K562 (cell line): ENCODE measurements at regions not wholly inside any gene's neighbourhood (a gene's known extent, or its start where the extent isn't known, plus 50 kb on each side); places are given as distances from the start of the nearest gene placed in this dataset.

Source experiments
- ATAC-seq: fragments of 200-7000 bp; cut with Tn5 transposase; 3 replicates; pipeline ENCODE4 v1.9.1; 2020; ENCODE audit warnings: moderate library complexity
- BruUV-seq: library from RNA; stranded (reverse); fragments of 400-500 nt; replicated peaks from 2 replicates; lab custom pipeline; 2021; lab: Mats Ljungman, UMichigan
- CTCF ChIA-PET: fragments of 300-600 bp; formaldehyde crosslinking; extraction: SDS; loops from one replicate; lab custom pipeline; 2021; ENCODE audit warnings: low intra/inter-chr PET ratio; lab: Yijun Ruan, JAX
- POLR2A ChIA-PET: fragments of 300-600, 350-650 bp; sonication (Branson Sonifier 250); formaldehyde crosslinking; extraction: SDS; loops from one replicate; lab custom pipeline; 2021; ENCODE audit warnings: antibody characterized with exemption, inconsistent platforms; lab: Yijun Ruan, JAX
- DNase-seq, 4 experiments: peaks; one replicate each; pipeline versions ENCODE4 v3.0.0 to v3.0.0-alpha.2; 2011 to 2018; ENCODE audit warnings: low spot score in 3 of 4, mixed read lengths in 3 of 4; ENCODE audit errors: extremely low read depth in 1 of 4
- FAIRE-seq: peaks from 2 replicates; lab custom pipeline; 2011; peaks lifted over from hg19 to GRCh38; lab: Jason Lieb, UNC
- H2AFZ ChIP-seq: 2 replicates; pipeline ENCODE4 v1.6.0; 2011; ENCODE audit warnings: low read depth, low read length, control low read depth, inconsistent platforms
- H3K27ac ChIP-seq: fragments of 200-600 bp; 3 replicates; pipeline ENCODE4 v1.8.0; 2011; ENCODE audit warnings: low read depth, mild to moderate bottlenecking, control low read depth, inconsistent platforms, low read length, moderate library complexity, mixed read lengths; ENCODE audit errors: extremely low read depth
- H3K27me3 ChIP-seq, 2 experiments: fragments of 300-600 bp in 1 of 2; 2 replicates in 1 of 2; 3 replicates in 1 of 2; pipeline versions ENCODE4 v1.6.0 to v1.8.0; 2011; ENCODE audit warnings: inconsistent platforms in 2 of 2, low read length in 2 of 2, mild to moderate bottlenecking in 1 of 2, mixed read lengths in 1 of 2, moderate library complexity in 1 of 2; ENCODE audit not compliant: control insufficient read depth in 2 of 2, insufficient read depth in 2 of 2
- H3K36me3 ChIP-seq: fragments of 300-600 bp; 3 replicates; pipeline ENCODE4 v1.8.0; 2011; ENCODE audit warnings: mild to moderate bottlenecking, low read length, inconsistent platforms; ENCODE audit not compliant: control insufficient read depth, insufficient read depth
- H3K4me1 ChIP-seq, 2 experiments: fragments of 200-600 bp in 1 of 2; replicated peaks in 1 of 2; 2 replicates in 1 of 2; 3 replicates in 1 of 2; pipeline versions ENCODE4 v1.5.1 to v1.8.0; 2011; ENCODE audit warnings: inconsistent platforms in 2 of 2, low read length in 2 of 2, mild to moderate bottlenecking in 1 of 2, mixed read lengths in 1 of 2, moderate library complexity in 1 of 2; ENCODE audit not compliant: control insufficient read depth in 2 of 2, insufficient read depth in 2 of 2
- H3K4me2 ChIP-seq: 2 replicates; pipeline ENCODE4 v1.6.1; 2011; ENCODE audit warnings: low read length, control low read depth, inconsistent platforms, mixed read lengths; ENCODE audit not compliant: insufficient read depth
- H3K4me3 ChIP-seq: fragments of 200-600 bp; sonication (generic), shearing (Covaris generic); 2 replicates; pipeline ENCODE4 v1.5.1; 2016; ENCODE audit warnings: control low read depth, inconsistent platforms
- H3K79me2 ChIP-seq: fragments of 200-600 bp; 3 replicates; pipeline ENCODE4 v1.8.0; 2011; ENCODE audit warnings: low read length, inconsistent platforms; ENCODE audit not compliant: control insufficient read depth, insufficient read depth
- H3K9ac ChIP-seq, 2 experiments: 2 replicates each; pipeline versions ENCODE4 v1.6.0 to v1.6.1; 2011; ENCODE audit warnings: low read depth in 2 of 2, low read length in 2 of 2, control low read depth in 1 of 2, inconsistent platforms in 1 of 2, mild to moderate bottlenecking in 1 of 2, mixed read lengths in 1 of 2; ENCODE audit not compliant: insufficient read depth in 1 of 2
- H3K9me1 ChIP-seq: one replicate; pipeline ENCODE4 v1.6.0; 2011; ENCODE audit warnings: inconsistent platforms, mild to moderate bottlenecking, low read length, moderate library complexity; ENCODE audit not compliant: control insufficient read depth, insufficient read depth
- H3K9me3 ChIP-seq: replicated peaks from 2 replicates; pipeline ENCODE4 v1.5.1; 2011; ENCODE audit warnings: low read depth, low read length, inconsistent platforms; ENCODE audit not compliant: control insufficient read depth, insufficient read depth
- H4K20me1 ChIP-seq: replicated peaks from 2 replicates; pipeline ENCODE4 v1.6.1; 2011; ENCODE audit warnings: low read length, inconsistent platforms, mixed read lengths; ENCODE audit not compliant: control insufficient read depth, insufficient read depth
- CEBPG ChIP-seq, 3 experiments: fragments of 200-800 bp in 1 of 3; sonication (Bioruptor generic) in 1 of 3; sonication (generic) in 1 of 3; formaldehyde crosslinking in 1 of 3; IDR thresholded peaks in 2 of 3; conservative IDR thresholded peaks in 1 of 3; 2 replicates each; pipeline versions ENCODE4 v1.6.1 to v1.8.0; 2016 to 2022; ENCODE audit warnings: missing compliant biosample characterization in 2 of 3, missing genetic modification characterization in 2 of 3, mild to moderate bottlenecking in 1 of 3, missing genetic modification reagents in 1 of 3
- FOXM1 ChIP-seq, 2 experiments: fragments of 450-650 bp in 1 of 2; sonication (generic) in 1 of 2; formaldehyde crosslinking in 1 of 2; IDR thresholded peaks; 2 replicates each; pipeline versions ENCODE4 v1.6.1 to v1.9.0; 2017 to 2022; ENCODE audit warnings: low read depth in 2 of 2, mild to moderate bottlenecking in 2 of 2, missing genetic modification reagents in 1 of 2, moderate library complexity in 1 of 2
- ZNF3 ChIP-seq: fragments of 250-450 bp; sonication (Bioruptor Pico); IDR thresholded peaks from 2 replicates; pipeline ENCODE4 v1.5.0; 2021; ENCODE audit warnings: mild to moderate bottlenecking, moderate library complexity
- WGBS: fragments of 100-300 bp; shearing (Covaris generic); methylation state at CpG from one replicate; pipeline ENCODE4 v1.1.6; 2016; ENCODE audit warnings: low coverage, mixed read lengths; ENCODE audit not compliant: insufficient coverage; ENCODE audit errors: missing lambda C conversion rate; 5-methylcytosine and 5-hydroxymethylcytosine counted together
- in situ Hi-C: fragments of 300-500 bp; cut with MboI; formaldehyde crosslinking; loops from 4 replicates; pipeline ENCODE4 v1.15.0; 2018; ENCODE audit warnings: inconsistent platforms, mixed read lengths
- intact Hi-C: fragments of 100-400 bp; cut with micrococcal nuclease; formaldehyde crosslinking; loops from 2 replicates; pipeline ENCODE4 v1.14.2; 2022

GRCh38 chr12:46572644-46573346, 200.2 kb upstream of the SLC38A2 start (continued):
- no peak for TF ChIP-seq ZNF3 (CRISPR knock-in tag)

GRCh38 chr12:46571608-46572007, 199.0 kb upstream of the SLC38A2 start:
- 28% methylated on average over 3 of the region's 3 CpGs for WGBS
- no peaks in the 10 kb centered on the region for H3K36me3 ChIP-seq
- H3K4me2 ChIP-seq = no peak overlapping the region
- H3K9ac ChIP-seq = no peak overlapping the region
- H3K4me3 ChIP-seq = no peak overlapping the region
- ChIA-PET POLR2A (no interaction called here), CTCF (no interaction called here)
- TF ChIP-seq FOXM1 (IDR thresholded peaks at IDR 0.05; ENCODE audit: low read depth) (no peak), FOXM1 (CRISPR knock-in tag; IDR thresholded peaks at IDR 0.05; ENCODE audit: low read depth) (no peak), CEBPG (CRISPR knock-in tag; IDR thresholded peaks at IDR 0.05) (no peak), CEBPG (tag; conservative IDR thresholded peaks at IDR 0.05 in 1 of 2, IDR thresholded peaks at IDR 0.05 in 1 of 2) (peak in 1 of 2 experiments; percentile 28; a peak in 1 of 4 replicates)
- peaks cover 4 to 10% of the 10 kb centered on the region in 2 experiments; a peak in 4 of 5 replicates for H3K4me1 ChIP-seq
- no peak for DNase-seq
- H3K27ac ChIP-seq = no peak overlapping the region
- H3K9me3 ChIP-seq = peaks cover 5% of the 10 kb centered on the region; the same call in 1 of the 2 replicates
- peak; percentile 55 for FAIRE-seq
- no peaks in the 10 kb centered on the region for H3K79me2 ChIP-seq
- in situ Hi-C loops (no loop called here), intact Hi-C loops (no loop called here)
- no peak for ATAC-seq
- no TSS peak for BruUV-seq
- no peak overlapping the region for H2AFZ ChIP-seq
- no peaks in the 10 kb centered on the region for H3K9me1 ChIP-seq
- H3K27me3 ChIP-seq = no peaks in the 10 kb centered on the region
- no peaks in the 10 kb centered on the region for H4K20me1 ChIP-seq
